ENCODE measurements at regions not wholly inside any gene's neighbourhood (a gene's known extent, or its start where the extent isn't known, plus 50 kb on each side); places are given as distances from the start of the nearest gene placed in this dataset.

GRCh38 chr18:44321868-44322590, 358.7 kb upstream of the SETBP1 start:
- ATAC-seq (ENCODE audit: insufficient read depth, low FRiP score), result no peak
- Histone ChIP-seq H3K27ac (ENCODE audit: low read depth in 1 of 2, low read length in 1 of 2) (no peak overlapping the region), H3K4me1 (ENCODE audit: control insufficient read depth in 5 of 5, insufficient read depth in 5 of 5, low read length in 5 of 5) (peaks cover 0 to 9% (median 0%) of the 10 kb centered on the region in 5 donors)

GRCh38 chr18:44323125-44323524, 357.6 kb upstream of the SETBP1 start:
- no peaks in the 10 kb centered on the region for H3K9me3 ChIP-seq (ENCODE audit: control insufficient read depth in 4 of 4, insufficient read depth in 3 of 4, low read length in 3 of 4)
- no peak overlapping the region for H3K9ac ChIP-seq (ENCODE audit: insufficient read depth in 1 of 2, low read length in 2 of 2)
- DNase-seq, result peak in 1 of 3 donors; percentile 12
- H3K4me3 ChIP-seq, result no peak overlapping the region
- TF ChIP-seq, protein P1, sequence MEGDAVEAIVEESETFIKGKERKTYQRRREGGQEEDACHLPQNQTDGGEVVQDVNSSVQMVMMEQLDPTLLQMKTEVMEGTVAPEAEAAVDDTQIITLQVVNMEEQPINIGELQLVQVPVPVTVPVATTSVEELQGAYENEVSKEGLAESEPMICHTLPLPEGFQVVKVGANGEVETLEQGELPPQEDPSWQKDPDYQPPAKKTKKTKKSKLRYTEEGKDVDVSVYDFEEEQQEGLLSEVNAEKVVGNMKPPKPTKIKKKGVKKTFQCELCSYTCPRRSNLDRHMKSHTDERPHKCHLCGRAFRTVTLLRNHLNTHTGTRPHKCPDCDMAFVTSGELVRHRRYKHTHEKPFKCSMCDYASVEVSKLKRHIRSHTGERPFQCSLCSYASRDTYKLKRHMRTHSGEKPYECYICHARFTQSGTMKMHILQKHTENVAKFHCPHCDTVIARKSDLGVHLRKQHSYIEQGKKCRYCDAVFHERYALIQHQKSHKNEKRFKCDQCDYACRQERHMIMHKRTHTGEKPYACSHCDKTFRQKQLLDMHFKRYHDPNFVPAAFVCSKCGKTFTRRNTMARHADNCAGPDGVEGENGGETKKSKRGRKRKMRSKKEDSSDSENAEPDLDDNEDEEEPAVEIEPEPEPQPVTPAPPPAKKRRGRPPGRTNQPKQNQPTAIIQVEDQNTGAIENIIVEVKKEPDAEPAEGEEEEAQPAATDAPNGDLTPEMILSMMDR (IDR thresholded peaks at IDR 0.05; ENCODE audit: control extremely low read depth, extremely low read depth), result no peak
- no peak for ATAC-seq (ENCODE audit: insufficient read depth, low FRiP score)
- no peak overlapping the region for H3K27ac ChIP-seq (ENCODE audit: low read depth in 1 of 2, low read length in 1 of 2)
- H3K4me1 ChIP-seq (ENCODE audit: control insufficient read depth in 5 of 5, insufficient read depth in 5 of 5, low read length in 5 of 5), result peaks cover 0 to 9% (median 0%) of the 10 kb centered on the region in 5 donors
- H3K27me3 ChIP-seq (ENCODE audit: control insufficient read depth in 3 of 3, insufficient read depth in 3 of 3, low read length in 2 of 3), result no peaks in the 10 kb centered on the region
- H3K36me3 ChIP-seq (ENCODE audit: control insufficient read depth in 4 of 4, insufficient read depth in 4 of 4, low read length in 4 of 4), result no peaks in the 10 kb centered on the region

More at GRCh38 chr18:44321868-44322590, 358.7 kb upstream of the SETBP1 start:
- TF ChIP-seq, protein P1 (IDR thresholded peaks at IDR 0.05; ENCODE audit: control extremely low read depth, extremely low read depth), result no peak
- Histone ChIP-seq H3K36me3 (ENCODE audit: control insufficient read depth in 4 of 4, insufficient read depth in 4 of 4, low read length in 4 of 4) (no peaks in the 10 kb centered on the region), H3K27me3 (ENCODE audit: control insufficient read depth in 3 of 3, insufficient read depth in 3 of 3, low read length in 2 of 3) (no peaks in the 10 kb centered on the region), H3K9me3 (ENCODE audit: control insufficient read depth in 4 of 4, insufficient read depth in 3 of 4, low read length in 3 of 4) (no peaks in the 10 kb centered on the region), H3K9ac (ENCODE audit: insufficient read depth in 1 of 2, low read length in 2 of 2) (no peak overlapping the region), H3K4me3 (no peak overlapping the region)
- DNase-seq, result no peak
- 87 to 88% methylated on average over 7 of the region's 7 CpGs for WGBS, 2 donors

- H3K4me3 ChIP-seq, result no peak overlapping the region
- no peaks in the 10 kb centered on the region for H3K36me3 ChIP-seq (ENCODE audit: control insufficient read depth in 4 of 4, insufficient read depth in 4 of 4, low read length in 4 of 4)
- peaks cover 0 to 9% (median 0%) of the 10 kb centered on the region in 5 donors for H3K4me1 ChIP-seq (ENCODE audit: control insufficient read depth in 5 of 5, insufficient read depth in 5 of 5, low read length in 5 of 5)
- WGBS, 2 donors, result 63 to 70% methylated on average over 2 of the region's 2 CpGs
- peak in 1 of 3 donors; percentile 12 for DNase-seq
- no peak for ATAC-seq (ENCODE audit: insufficient read depth, low FRiP score)
- TF ChIP-seq, protein P1 (IDR thresholded peaks at IDR 0.05; ENCODE audit: control extremely low read depth, extremely low read depth), result no peak
- no peaks in the 10 kb centered on the region for H3K27me3 ChIP-seq (ENCODE audit: control insufficient read depth in 3 of 3, insufficient read depth in 3 of 3, low read length in 2 of 3)
- no peak overlapping the region for H3K9ac ChIP-seq (ENCODE audit: insufficient read depth in 1 of 2, low read length in 2 of 2)
- no peaks in the 10 kb centered on the region for H3K9me3 ChIP-seq (ENCODE audit: control insufficient read depth in 4 of 4, insufficient read depth in 3 of 4, low read length in 3 of 4)
- H3K27ac ChIP-seq (ENCODE audit: low read depth in 1 of 2, low read length in 1 of 2), result no peak overlapping the region
Measured at GRCh38 chr18:44324361-44324760, 356.3 kb upstream of the SETBP1 start.

Measured in lung (tissue), 11 donors.